ENCODE measurements at regions not wholly inside any gene's neighbourhood (a gene's known extent, or its start where the extent isn't known, plus 50 kb on each side); places are given as distances from the start of the nearest gene placed in this dataset.

- TF ChIP-seq AFF4 (CRISPR knock-in tag; IDR thresholded peaks at IDR 0.05; ENCODE audit: borderline replicate concordance), result no peak
- no peak for TF ChIP-seq NR1H2 (CRISPR knock-in tag; IDR thresholded peaks at IDR 0.05)
- no peak for TF ChIP-seq IRF1 (CRISPR knock-in tag; IDR thresholded peaks at IDR 0.05)
- TF ChIP-seq NFYB (CRISPR knock-in tag; conservative IDR thresholded peaks at IDR 0.05; ENCODE audit: low read depth), result no peak
- no peak for TF ChIP-seq SP1 (CRISPR knock-in tag; conservative IDR thresholded peaks at IDR 0.05)
- TF ChIP-seq ZNF219 (CRISPR knock-in tag; IDR thresholded peaks at IDR 0.05; ENCODE audit: borderline replicate concordance), result no peak
- TF ChIP-seq ZNF281 (CRISPR knock-in tag; IDR thresholded peaks at IDR 0.05), result no peak
- no peak for TF ChIP-seq ESRRA (CRISPR knock-in tag; IDR thresholded peaks at IDR 0.05; ENCODE audit: borderline replicate concordance)
- no peak for TF ChIP-seq FOXP1 (CRISPR knock-in tag; IDR thresholded peaks at IDR 0.05; ENCODE audit: borderline replicate concordance)
- no peak for TF ChIP-seq MYBL2 (CRISPR knock-in tag; IDR thresholded peaks at IDR 0.05)
- no peak for TF ChIP-seq HMGA2 (CRISPR knock-in tag; IDR thresholded peaks at IDR 0.05)
- TF ChIP-seq E2F4 (CRISPR knock-in tag; IDR thresholded peaks at IDR 0.05; ENCODE audit: borderline replicate concordance, low read depth), result no peak
- TF ChIP-seq NR2C2 (CRISPR knock-in tag; IDR thresholded peaks at IDR 0.05), result no peak
These were observed 254.3 kb downstream of the SOX11 start (continued) for GRCh38 chr2:5946225-5947115.

GRCh38 chr2:5950736-5951135 is 258.6 kb downstream of the SOX11 start:
- DNase-seq (ENCODE audit: low spot score) (no peak), ATAC-seq (no peak)
- ChIA-PET CTCF (no interaction called here), POLR2A (no interaction called here)
- Mint-ChIP-seq H3K27ac (no peak overlapping the region), H3K9me3 (peaks cover 91% of the 10 kb centered on the region), H3K36me3 (peaks cover 80% of the 10 kb centered on the region), H3K4me3 (no peak overlapping the region), H3K4me1 (no peaks in the 10 kb centered on the region), H3K27me3 (ENCODE audit: low read depth) (peaks cover 8% of the 10 kb centered on the region)
- TF ChIP-seq CTCF (IDR thresholded peaks at IDR 0.05) (no peak), ZNF138 (CRISPR knock-in tag; conservative IDR thresholded peaks at IDR 0.05) (no peak), PRRX2 (CRISPR knock-in tag; IDR thresholded peaks at IDR 0.05) (no peak), ELF4 (CRISPR knock-in tag; IDR thresholded peaks at IDR 0.05; ENCODE audit: low read depth) (no peak), RORB (CRISPR knock-in tag; IDR thresholded peaks at IDR 0.05) (no peak), HMGA2 (CRISPR knock-in tag; IDR thresholded peaks at IDR 0.05) (no peak), ZNF281 (CRISPR knock-in tag; IDR thresholded peaks at IDR 0.05) (no peak), CBFB (CRISPR knock-in tag; IDR thresholded peaks at IDR 0.05; ENCODE audit: low read depth) (no peak), ZNF512 (CRISPR knock-in tag; IDR thresholded peaks at IDR 0.05; ENCODE audit: borderline replicate concordance) (no peak), ZNF219 (CRISPR knock-in tag; IDR thresholded peaks at IDR 0.05; ENCODE audit: borderline replicate concordance) (no peak)

All from WTC11 (cell line).